Right lobe of liver (tissue), 4 donors: ENCODE measurements at regions not wholly inside any gene's neighbourhood (a gene's known extent, or its start where the extent isn't known, plus 50 kb on each side); places are given as distances from the start of the nearest gene placed in this dataset.

Source experiments
- POLR2A ChIP-seq: fragments of 450-650 bp; IDR thresholded peaks from one replicate; pipeline ENCODE4 v1.6.1; 2017; ENCODE audit warnings: antibody characterized with exemption, mild to moderate bottlenecking
- TF ChIP-seq, protein P1 (sequence below), 4 donors: fragments of 200-600 bp in 3 of 4; fragments of 450-650 bp in 1 of 4; IDR thresholded peaks; one replicate each; pipeline versions ENCODE4 v1.5.1 to v1.8.0; 2016 to 2022; ENCODE audit warnings: antibody characterized with exemption in 4 of 4, mild to moderate bottlenecking in 2 of 4
- donor health status: DM: no; HTN: no; CAD: no.
- donor health status: DM: no; HTN: no; CAD: no.
- donor health status: DM: no; HTN: yes; CAD: no.

DNA sequence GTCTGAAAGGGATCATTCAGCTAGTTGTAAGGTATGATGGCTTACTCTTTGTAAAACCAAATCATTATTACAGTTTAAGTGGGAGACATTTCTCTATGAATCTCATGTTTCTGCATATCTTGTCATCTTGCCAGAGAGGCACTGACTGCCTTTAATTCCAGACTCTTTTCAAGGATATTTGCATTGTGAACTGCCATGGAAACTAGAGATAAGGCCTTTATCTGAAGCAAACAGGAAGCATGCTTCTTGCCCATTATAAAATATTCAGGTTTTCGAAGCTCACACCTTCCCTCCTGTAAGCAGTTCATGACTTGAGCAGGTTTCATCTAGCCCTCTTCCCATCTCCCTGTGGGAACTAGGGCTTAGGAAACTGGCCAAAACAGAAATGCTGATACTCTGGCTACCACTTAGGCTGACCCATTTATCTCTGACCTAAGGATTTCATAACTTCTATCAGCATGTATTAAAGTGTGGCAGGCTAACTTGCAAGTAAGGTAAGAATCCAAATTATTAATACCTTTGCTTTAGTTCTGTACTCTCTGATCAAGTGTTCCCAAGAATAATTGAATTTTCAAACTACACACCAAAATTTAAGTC is 326.6 kb upstream of the ALCAM start:
- TF ChIP-seq, protein P1, sequence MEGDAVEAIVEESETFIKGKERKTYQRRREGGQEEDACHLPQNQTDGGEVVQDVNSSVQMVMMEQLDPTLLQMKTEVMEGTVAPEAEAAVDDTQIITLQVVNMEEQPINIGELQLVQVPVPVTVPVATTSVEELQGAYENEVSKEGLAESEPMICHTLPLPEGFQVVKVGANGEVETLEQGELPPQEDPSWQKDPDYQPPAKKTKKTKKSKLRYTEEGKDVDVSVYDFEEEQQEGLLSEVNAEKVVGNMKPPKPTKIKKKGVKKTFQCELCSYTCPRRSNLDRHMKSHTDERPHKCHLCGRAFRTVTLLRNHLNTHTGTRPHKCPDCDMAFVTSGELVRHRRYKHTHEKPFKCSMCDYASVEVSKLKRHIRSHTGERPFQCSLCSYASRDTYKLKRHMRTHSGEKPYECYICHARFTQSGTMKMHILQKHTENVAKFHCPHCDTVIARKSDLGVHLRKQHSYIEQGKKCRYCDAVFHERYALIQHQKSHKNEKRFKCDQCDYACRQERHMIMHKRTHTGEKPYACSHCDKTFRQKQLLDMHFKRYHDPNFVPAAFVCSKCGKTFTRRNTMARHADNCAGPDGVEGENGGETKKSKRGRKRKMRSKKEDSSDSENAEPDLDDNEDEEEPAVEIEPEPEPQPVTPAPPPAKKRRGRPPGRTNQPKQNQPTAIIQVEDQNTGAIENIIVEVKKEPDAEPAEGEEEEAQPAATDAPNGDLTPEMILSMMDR (IDR thresholded peaks at IDR 0.05): no peak
- no peak for TF ChIP-seq POLR2A
